ENCODE measurements at regions not wholly inside any gene's neighbourhood (a gene's known extent, or its start where the extent isn't known, plus 50 kb on each side); places are given as distances from the start of the nearest gene placed in this dataset.

GRCh38 chr14:84554136-84554535 lies 975.8 kb upstream of the FLRT2 start:
- Histone ChIP-seq H3K18ac (ENCODE audit: low read depth in 1 of 2, low read length in 2 of 2) (no peak overlapping the region), H4K91ac (ENCODE audit: low read length) (no peak overlapping the region), H3K4me2 (ENCODE audit: low read length, poor library complexity, severe bottlenecking) (no peak overlapping the region), H3K4me3 (ENCODE audit: insufficient read depth in 1 of 2, low read depth in 1 of 2, low read length in 2 of 2) (no peak overlapping the region), H2BK5ac (ENCODE audit: low read depth, low read length, poor library complexity, severe bottlenecking) (no peak overlapping the region), H3K4ac (ENCODE audit: low read depth in 1 of 2, low read length in 2 of 2) (no peak overlapping the region), H3K9me3 (ENCODE audit: control insufficient read depth, low read length) (no peaks in the 10 kb centered on the region), H3K23ac (ENCODE audit: low read length in 2 of 2) (no peak overlapping the region), H2BK12ac (ENCODE audit: low read length in 2 of 2) (no peak overlapping the region), H2AFZ (ENCODE audit: low read depth, low read length) (no peak overlapping the region), H3K79me1 (replicated peaks; ENCODE audit: low read length, poor library complexity, severe bottlenecking) (no peaks in the 10 kb centered on the region), H3K14ac (ENCODE audit: low read length in 2 of 2) (no peak overlapping the region), H3K27ac (ENCODE audit: low read length, poor library complexity, severe bottlenecking) (no peak overlapping the region), H2AK5ac (ENCODE audit: low read length, severe bottlenecking) (no peak overlapping the region), H3K27me3 (ENCODE audit: control insufficient read depth in 1 of 2, insufficient read depth in 1 of 2, low read length in 2 of 2) (no peaks in the 10 kb centered on the region), H2BK120ac (ENCODE audit: low read depth, low read length) (no peak overlapping the region), H3K4me1 (ENCODE audit: control insufficient read depth, insufficient read depth, low read depth, low read length) (no peaks in the 10 kb centered on the region), H2BK15ac (ENCODE audit: low read depth, poor library complexity, severe bottlenecking) (no peak overlapping the region), H4K8ac (ENCODE audit: low read length) (no peak overlapping the region), H3K9ac (ENCODE audit: low read length) (no peak overlapping the region), H3K36me3 (ENCODE audit: control insufficient read depth in 1 of 2, insufficient read depth in 2 of 2, low read depth in 1 of 2, low read length in 2 of 2) (no peaks in the 10 kb centered on the region)
- DNase-seq = no peak
- WGBS = 80% methylated on average over 1 of the region's 3 CpGs

GRCh38 chr14:84555493-84555892 lies 974.5 kb upstream of the FLRT2 start:
- Histone ChIP-seq H3K9me3 (ENCODE audit: control insufficient read depth, low read length) (no peaks in the 10 kb centered on the region), H2BK15ac (ENCODE audit: low read depth, poor library complexity, severe bottlenecking) (no peak overlapping the region), H3K4me1 (ENCODE audit: control insufficient read depth, insufficient read depth, low read depth, low read length) (no peaks in the 10 kb centered on the region), H2BK5ac (ENCODE audit: low read depth, low read length, poor library complexity, severe bottlenecking) (no peak overlapping the region), H3K79me1 (replicated peaks; ENCODE audit: low read length, poor library complexity, severe bottlenecking) (no peaks in the 10 kb centered on the region), H2AFZ (ENCODE audit: low read depth, low read length) (no peak overlapping the region), H3K4me3 (ENCODE audit: insufficient read depth in 1 of 2, low read depth in 1 of 2, low read length in 2 of 2) (no peak overlapping the region), H3K4me2 (ENCODE audit: low read length, poor library complexity, severe bottlenecking) (no peak overlapping the region), H3K4ac (ENCODE audit: low read depth in 1 of 2, low read length in 2 of 2) (no peak overlapping the region), H3K23ac (ENCODE audit: low read length in 2 of 2) (no peak overlapping the region), H2BK120ac (ENCODE audit: low read depth, low read length) (no peak overlapping the region), H4K8ac (ENCODE audit: low read length) (no peak overlapping the region), H2AK5ac (ENCODE audit: low read length, severe bottlenecking) (no peak overlapping the region), H2BK12ac (ENCODE audit: low read length in 2 of 2) (no peak overlapping the region), H3K27me3 (ENCODE audit: control insufficient read depth in 1 of 2, insufficient read depth in 1 of 2, low read length in 2 of 2) (no peaks in the 10 kb centered on the region), H3K27ac (ENCODE audit: low read length, poor library complexity, severe bottlenecking) (no peak overlapping the region), H3K18ac (ENCODE audit: low read depth in 1 of 2, low read length in 2 of 2) (no peak overlapping the region), H3K36me3 (ENCODE audit: control insufficient read depth in 1 of 2, insufficient read depth in 2 of 2, low read depth in 1 of 2, low read length in 2 of 2) (no peaks in the 10 kb centered on the region), H3K14ac (ENCODE audit: low read length in 2 of 2) (no peak overlapping the region), H4K91ac (ENCODE audit: low read length) (no peak overlapping the region), H3K9ac (ENCODE audit: low read length) (no peak overlapping the region)
- DNase-seq = no peak
- WGBS = 93% methylated on average over 2 of the region's 2 CpGs

DNA sequence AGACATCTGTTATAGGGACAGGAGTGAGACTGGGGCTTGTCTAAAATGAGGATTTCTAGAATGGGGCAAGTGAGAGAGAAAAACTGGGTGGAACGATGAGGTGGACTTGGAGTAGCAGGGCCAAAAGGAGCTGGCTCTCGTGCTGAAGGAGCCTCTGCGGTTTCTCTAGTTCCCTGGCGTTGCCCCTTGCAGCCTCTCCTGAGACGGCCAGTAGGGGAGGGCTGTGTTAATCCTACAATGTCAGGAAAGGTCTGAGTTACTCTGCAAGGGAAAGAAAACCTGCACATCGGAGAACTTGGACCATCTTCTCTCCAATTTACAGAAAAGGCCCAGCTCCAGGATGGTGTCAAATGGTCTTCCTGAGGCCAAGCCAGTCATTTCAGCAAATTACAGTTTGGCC lies 963.8 kb upstream of the FLRT2 start:
- no peak overlapping the region for H2BK5ac ChIP-seq (ENCODE audit: low read depth, low read length, poor library complexity, severe bottlenecking)
- H2BK120ac ChIP-seq (ENCODE audit: low read depth, low read length) = no peak overlapping the region
- H2BK12ac ChIP-seq (ENCODE audit: low read length in 2 of 2) = no peak overlapping the region
- no peak overlapping the region for H3K18ac ChIP-seq (ENCODE audit: low read depth in 1 of 2, low read length in 2 of 2)
- H3K23ac ChIP-seq (ENCODE audit: low read length in 2 of 2) = no peak overlapping the region
- H2BK15ac ChIP-seq (ENCODE audit: low read depth, poor library complexity, severe bottlenecking) = no peak overlapping the region
- peaks cover 0 to 3% of the 10 kb centered on the region in 2 experiments for H3K27me3 ChIP-seq (ENCODE audit: control insufficient read depth in 1 of 2, insufficient read depth in 1 of 2, low read length in 2 of 2)
- no peak overlapping the region for H3K14ac ChIP-seq (ENCODE audit: low read length in 2 of 2)
- H3K4me3 ChIP-seq (ENCODE audit: insufficient read depth in 1 of 2, low read depth in 1 of 2, low read length in 2 of 2) = no peak overlapping the region
- 87% methylated on average over 6 of the region's 6 CpGs for WGBS
- H3K36me3 ChIP-seq (ENCODE audit: control insufficient read depth in 1 of 2, insufficient read depth in 2 of 2, low read depth in 1 of 2, low read length in 2 of 2) = no peaks in the 10 kb centered on the region
- no peak overlapping the region for H4K91ac ChIP-seq (ENCODE audit: low read length)
- no peak overlapping the region for H3K4ac ChIP-seq (ENCODE audit: low read depth in 1 of 2, low read length in 2 of 2)
- no peaks in the 10 kb centered on the region for H3K4me1 ChIP-seq (ENCODE audit: control insufficient read depth, insufficient read depth, low read depth, low read length)
- no peak overlapping the region for H2AFZ ChIP-seq (ENCODE audit: low read depth, low read length)
- H3K79me1 ChIP-seq (replicated peaks; ENCODE audit: low read length, poor library complexity, severe bottlenecking) = no peaks in the 10 kb centered on the region
- H2AK5ac ChIP-seq (ENCODE audit: low read length, severe bottlenecking) = no peak overlapping the region
- no peak for DNase-seq
- H4K8ac ChIP-seq (ENCODE audit: low read length) = no peak overlapping the region
- H3K4me2 ChIP-seq (ENCODE audit: low read length, poor library complexity, severe bottlenecking) = no peak overlapping the region
- no peak overlapping the region for H3K9ac ChIP-seq (ENCODE audit: low read length)
- no peak overlapping the region for H3K27ac ChIP-seq (ENCODE audit: low read length, poor library complexity, severe bottlenecking)
- no peaks in the 10 kb centered on the region for H3K9me3 ChIP-seq (ENCODE audit: control insufficient read depth, low read length)

DNA sequence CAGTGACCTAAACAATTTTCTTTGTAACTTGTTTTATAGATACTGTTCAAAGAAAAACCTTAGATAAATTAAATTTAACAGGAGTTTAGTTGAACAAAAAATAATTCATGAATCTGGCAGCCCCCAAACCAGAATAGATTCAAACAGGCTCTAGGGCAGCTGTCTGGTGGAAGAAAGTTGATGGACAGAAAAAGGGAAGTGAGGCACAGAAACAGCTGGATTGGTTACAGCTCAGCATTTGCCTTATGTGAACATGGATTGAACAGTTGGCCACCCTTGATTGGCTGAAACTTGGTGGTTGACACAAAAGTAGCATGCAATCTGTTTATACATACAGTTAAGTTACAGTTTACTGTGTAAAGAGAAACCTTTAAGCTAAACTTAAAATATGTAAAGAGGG lies 954.3 kb upstream of the FLRT2 start:
- no peak overlapping the region for H2AFZ ChIP-seq (ENCODE audit: low read depth, low read length)
- no peak for DNase-seq
- H2AK5ac ChIP-seq (ENCODE audit: low read length, severe bottlenecking) = no peak overlapping the region

More for the DNA sequence above, 954.3 kb upstream of the FLRT2 start:
- Histone ChIP-seq H4K91ac (ENCODE audit: low read length) (no peak overlapping the region), H2BK15ac (ENCODE audit: low read depth, poor library complexity, severe bottlenecking) (no peak overlapping the region), H3K9me3 (ENCODE audit: control insufficient read depth, low read length) (no peaks in the 10 kb centered on the region), H3K23ac (ENCODE audit: low read length in 2 of 2) (no peak overlapping the region), H2BK12ac (ENCODE audit: low read length in 2 of 2) (no peak overlapping the region), H3K18ac (ENCODE audit: low read depth in 1 of 2, low read length in 2 of 2) (no peak overlapping the region), H4K8ac (ENCODE audit: low read length) (no peak overlapping the region), H3K79me1 (replicated peaks; ENCODE audit: low read length, poor library complexity, severe bottlenecking) (no peaks in the 10 kb centered on the region), H3K4ac (ENCODE audit: low read depth in 1 of 2, low read length in 2 of 2) (no peak overlapping the region), H3K27me3 (ENCODE audit: control insufficient read depth in 1 of 2, insufficient read depth in 1 of 2, low read length in 2 of 2) (no peaks in the 10 kb centered on the region), H2BK120ac (ENCODE audit: low read depth, low read length) (no peak overlapping the region), H3K4me2 (ENCODE audit: low read length, poor library complexity, severe bottlenecking) (no peak overlapping the region), H3K4me3 (ENCODE audit: insufficient read depth in 1 of 2, low read depth in 1 of 2, low read length in 2 of 2) (no peak overlapping the region), H3K9ac (ENCODE audit: low read length) (no peak overlapping the region), H3K27ac (ENCODE audit: low read length, poor library complexity, severe bottlenecking) (no peak overlapping the region), H3K4me1 (ENCODE audit: control insufficient read depth, insufficient read depth, low read depth, low read length) (no peaks in the 10 kb centered on the region), H3K14ac (ENCODE audit: low read length in 2 of 2) (no peak overlapping the region), H2BK5ac (ENCODE audit: low read depth, low read length, poor library complexity, severe bottlenecking) (no peak overlapping the region), H3K36me3 (ENCODE audit: control insufficient read depth in 1 of 2, insufficient read depth in 2 of 2, low read depth in 1 of 2, low read length in 2 of 2) (no peaks in the 10 kb centered on the region)
